NCI-H526 (cell line): ENCODE measurements at regions not wholly inside any gene's neighbourhood (a gene's known extent, or its start where the extent isn't known, plus 50 kb on each side); places are given as distances from the start of the nearest gene placed in this dataset.
"Not testable (repeated sequence)": the region's sequence is repeated elsewhere in the genome, so short reads cannot be mapped to it uniquely, and the experiment has no call there.

ENCODE experiments used
- DNase-seq, 2 experiments: peaks; one replicate each; lab custom pipeline; 2025; lab: John Stamatoyannopoulos, UW

GRCh38 chrX:13476384-13476783, 93.0 kb upstream of the EGFL6 start:
- DNase-seq, result no peak

GRCh38 chrX:13474164-13474516, 95.3 kb upstream of the EGFL6 start:
- DNase-seq, result no peak

GRCh38 chrX:13473442-13474163, 95.8 kb upstream of the EGFL6 start:
- DNase-seq, result no peak

- no peak for DNase-seq
Measured at GRCh38 chrX:13472975-13473374, 96.4 kb upstream of the EGFL6 start.

GRCh38 chrX:13471269-13471668, 98.1 kb upstream of the EGFL6 start:
- no peak for DNase-seq

GRCh38 chrX:13470685-13470977, 98.8 kb upstream of the EGFL6 start:
- DNase-seq, result no peak

- DNase-seq, result no peak
Measured at GRCh38 chrX:13469963-13470684, 99.3 kb upstream of the EGFL6 start.

GRCh38 chrX:13468096-13468495, 101.3 kb upstream of the EGFL6 start:
- DNase-seq, result no peak

- DNase-seq, result no peak
Measured at GRCh38 chrX:13467243-13467642, 102.2 kb upstream of the EGFL6 start.

GRCh38 chrX:13464599-13465275, 104.7 kb upstream of the EGFL6 start:
- DNase-seq, result no peak

GRCh38 chrX:13463608-13464007, 105.8 kb upstream of the EGFL6 start:
- DNase-seq, result peak; percentile 35 to 44

GRCh38 chrX:13452283-13452682, 117.1 kb upstream of the EGFL6 start:
- DNase-seq, result no peak

GRCh38 chrX:13449441-13449840, 120.0 kb upstream of the EGFL6 start:
- DNase-seq, result peak; percentile 94 to 96

- no peak for DNase-seq
Measured at GRCh38 chrX:13448941-13449340, 120.5 kb upstream of the EGFL6 start.

GRCh38 chrX:13441608-13442007, 121.8 kb upstream of the ATXN3L start:
- not testable (repeated sequence) for DNase-seq

GRCh38 chrX:13440176-13440575, 120.3 kb upstream of the ATXN3L start:
- no peak for DNase-seq

- DNase-seq, result no peak
Measured at GRCh38 chrX:13433298-13433605, 113.4 kb upstream of the ATXN3L start.

- no peak for DNase-seq
Measured at GRCh38 chrX:13432414-13433297, 112.8 kb upstream of the ATXN3L start.

- DNase-seq, result no peak
Measured at GRCh38 chrX:13430136-13430827, 110.4 kb upstream of the ATXN3L start.

- no peak for DNase-seq
Measured at GRCh38 chrX:13428053-13428786, 108.4 kb upstream of the ATXN3L start.

- DNase-seq, result no peak
Measured at GRCh38 chrX:13427441-13428052, 107.7 kb upstream of the ATXN3L start.
